ENCODE measurements at regions not wholly inside any gene's neighbourhood (a gene's known extent, or its start where the extent isn't known, plus 50 kb on each side); places are given as distances from the start of the nearest gene placed in this dataset.

GRCh38 chr2:7594211-7594610, 677.0 kb downstream of the RNF144A start:
- Mint-ChIP-seq H3K36me3 (ENCODE audit: low read depth) (peaks cover 4% of the 10 kb centered on the region), H3K27me3 (ENCODE audit: low read depth) (no peaks in the 10 kb centered on the region), H3K4me3 (no peak overlapping the region), H3K4me1 (ENCODE audit: low read depth) (peaks cover 28% of the 10 kb centered on the region), H3K9me3 (no peaks in the 10 kb centered on the region), H3K27ac (peak overlapping the region; percentile 68)

GRCh38 chr2:7595206-7595605, 678.0 kb downstream of the RNF144A start:
- Mint-ChIP-seq H3K27ac (no peak overlapping the region), H3K4me3 (no peak overlapping the region), H3K27me3 (ENCODE audit: low read depth) (no peaks in the 10 kb centered on the region), H3K9me3 (peaks cover 5% of the 10 kb centered on the region), H3K4me1 (ENCODE audit: low read depth) (peaks cover 30% of the 10 kb centered on the region), H3K36me3 (ENCODE audit: low read depth) (peaks cover 8% of the 10 kb centered on the region)

GRCh38 chr2:7598402-7598801, 681.2 kb downstream of the RNF144A start:
- H3K27ac Mint-ChIP-seq: no peak overlapping the region
- H3K27me3 Mint-ChIP-seq (ENCODE audit: low read depth): no peaks in the 10 kb centered on the region
- peaks cover 12% of the 10 kb centered on the region for H3K9me3 Mint-ChIP-seq
- H3K4me3 Mint-ChIP-seq: no peak overlapping the region
- peaks cover 23% of the 10 kb centered on the region for H3K4me1 Mint-ChIP-seq (ENCODE audit: low read depth)
- H3K36me3 Mint-ChIP-seq (ENCODE audit: low read depth): peaks cover 10% of the 10 kb centered on the region

DNA sequence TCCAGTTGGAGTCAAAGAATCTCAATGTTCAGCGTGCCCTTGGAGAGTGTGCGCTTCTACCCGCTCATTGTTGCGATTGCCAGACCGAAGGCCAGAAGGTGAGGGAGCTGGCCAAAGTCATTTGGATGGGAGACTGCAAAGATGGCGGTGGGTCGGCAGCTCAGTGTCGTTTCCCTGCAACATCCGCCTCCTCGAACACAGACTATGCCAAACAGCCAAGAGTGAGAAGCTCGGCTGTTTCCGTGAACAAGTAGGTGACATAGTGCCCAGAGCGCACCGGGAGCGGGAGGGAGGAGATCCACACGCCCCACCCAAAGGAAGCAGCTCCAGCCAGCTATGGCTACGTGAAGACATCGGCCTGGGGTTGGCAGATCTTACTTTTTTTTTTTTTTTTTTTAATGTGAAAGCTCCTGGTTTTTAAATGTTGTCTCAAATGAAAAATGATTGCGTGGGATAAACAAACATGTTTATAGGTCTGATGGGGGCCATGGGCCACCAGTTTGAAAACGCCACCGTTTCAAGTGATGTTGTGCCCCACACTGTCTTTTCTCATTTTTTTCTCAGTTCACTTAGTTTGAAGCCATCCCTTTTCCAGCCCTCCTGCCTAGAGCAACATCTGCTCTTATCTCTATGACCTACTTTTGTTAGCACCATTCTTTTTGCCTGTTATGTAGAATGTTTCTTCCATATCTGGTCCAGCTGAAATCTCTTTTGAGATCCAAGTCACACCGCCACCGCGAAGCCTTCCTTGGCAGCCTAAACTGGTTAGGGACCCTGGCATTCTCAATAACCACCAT, 682.4 kb downstream of the RNF144A start:
- no peak overlapping the region for H3K4me3 Mint-ChIP-seq
- H3K27ac Mint-ChIP-seq: no peak overlapping the region
- H3K9me3 Mint-ChIP-seq: peaks cover 12% of the 10 kb centered on the region
- H3K36me3 Mint-ChIP-seq (ENCODE audit: low read depth): peaks cover 10% of the 10 kb centered on the region
- H3K4me1 Mint-ChIP-seq (ENCODE audit: low read depth): peaks cover 21% of the 10 kb centered on the region
- H3K27me3 Mint-ChIP-seq (ENCODE audit: low read depth): no peaks in the 10 kb centered on the region

DNA sequence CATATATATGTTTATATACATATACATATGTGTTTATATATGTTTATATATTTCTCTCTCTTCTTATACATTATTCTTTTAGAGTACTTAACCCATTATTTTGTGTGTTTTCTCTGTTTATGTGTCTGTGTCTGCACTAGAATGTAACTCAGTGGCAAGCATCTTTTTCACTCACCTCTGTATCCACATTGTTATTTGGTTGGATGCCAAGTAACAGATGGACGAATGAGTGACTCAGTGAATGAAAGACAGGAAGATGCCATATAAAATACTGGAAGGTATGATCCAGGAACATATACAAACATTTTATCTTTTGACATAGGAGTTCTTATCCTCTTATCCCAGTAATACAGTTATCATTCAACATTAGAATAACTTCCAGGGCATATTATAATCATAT, 684.8 kb downstream of the RNF144A start:
- peaks cover 24% of the 10 kb centered on the region for H3K4me1 Mint-ChIP-seq (ENCODE audit: low read depth)
- no peak overlapping the region for H3K27ac Mint-ChIP-seq
- H3K4me3 Mint-ChIP-seq: no peak overlapping the region
- H3K36me3 Mint-ChIP-seq (ENCODE audit: low read depth): peaks cover 7% of the 10 kb centered on the region
- peaks cover 12% of the 10 kb centered on the region for H3K9me3 Mint-ChIP-seq
- no peaks in the 10 kb centered on the region for H3K27me3 Mint-ChIP-seq (ENCODE audit: low read depth)

DNA sequence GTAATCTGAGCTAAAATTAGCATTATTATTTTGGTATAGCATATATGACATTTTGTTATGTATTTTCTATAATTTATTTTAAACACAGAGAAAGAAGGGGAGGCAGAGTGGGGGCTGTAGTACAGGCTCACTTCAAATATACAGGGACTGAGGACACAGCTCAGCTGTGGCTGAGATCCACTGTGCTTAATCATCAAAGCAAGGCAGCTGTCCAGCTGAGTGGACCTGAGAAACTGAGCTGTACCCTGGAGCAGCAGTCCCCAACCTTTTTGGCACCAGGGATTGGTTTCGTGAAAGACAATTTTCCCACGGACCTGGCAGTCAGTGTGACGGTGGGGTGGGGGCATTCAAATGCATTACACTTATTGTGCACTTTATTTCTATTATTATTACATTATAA, 687.2 kb downstream of the RNF144A start:
- Mint-ChIP-seq H3K36me3 (ENCODE audit: low read depth) (peaks cover 6% of the 10 kb centered on the region), H3K27me3 (ENCODE audit: low read depth) (no peaks in the 10 kb centered on the region), H3K4me3 (no peak overlapping the region), H3K4me1 (ENCODE audit: low read depth) (peaks cover 22% of the 10 kb centered on the region), H3K9me3 (peaks cover 15% of the 10 kb centered on the region), H3K27ac (no peak overlapping the region)

DNA sequence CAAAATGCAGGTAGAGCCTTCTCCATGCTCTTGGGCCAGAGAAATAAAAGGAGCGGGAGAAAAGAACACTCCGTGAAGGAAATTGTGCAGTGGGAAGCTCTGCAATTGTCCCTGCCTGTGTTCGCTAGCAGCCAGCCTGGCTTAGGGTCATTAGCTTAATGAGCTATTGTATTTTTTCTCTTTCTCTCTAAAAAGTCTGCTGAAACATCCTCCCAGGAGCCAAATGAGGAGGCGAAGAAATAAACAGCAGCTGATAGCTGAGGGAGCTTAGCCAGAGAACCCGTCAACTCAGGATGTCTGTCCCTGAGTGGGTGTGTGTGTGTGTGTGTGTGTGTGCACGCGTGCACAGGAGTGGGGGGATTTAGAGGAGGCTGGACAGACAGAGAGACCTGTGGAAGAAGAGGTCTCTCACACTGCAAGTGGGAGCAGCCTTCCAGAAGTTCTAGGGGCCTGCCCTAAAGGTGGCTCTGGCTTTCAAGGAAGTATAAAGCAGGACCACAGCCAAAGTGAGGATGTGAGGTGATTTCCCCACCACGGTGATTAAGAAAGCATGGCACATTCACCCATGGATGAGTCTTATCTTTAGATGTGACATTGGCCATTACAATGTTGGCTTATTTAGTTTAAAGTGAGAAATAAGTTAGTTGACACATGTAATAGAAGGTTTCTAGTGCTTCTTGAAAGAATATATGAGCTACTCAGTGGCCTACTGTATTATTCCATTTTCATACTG, 690.4 kb downstream of the RNF144A start:
- H3K4me1 Mint-ChIP-seq (ENCODE audit: low read depth): peaks cover 42% of the 10 kb centered on the region
- peaks cover 2% of the 10 kb centered on the region for H3K36me3 Mint-ChIP-seq (ENCODE audit: low read depth)
- no peak overlapping the region for H3K4me3 Mint-ChIP-seq
- peak overlapping the region; percentile 37 for H3K27ac Mint-ChIP-seq
- H3K27me3 Mint-ChIP-seq (ENCODE audit: low read depth): no peaks in the 10 kb centered on the region
- H3K9me3 Mint-ChIP-seq: peaks cover 3% of the 10 kb centered on the region

DNA sequence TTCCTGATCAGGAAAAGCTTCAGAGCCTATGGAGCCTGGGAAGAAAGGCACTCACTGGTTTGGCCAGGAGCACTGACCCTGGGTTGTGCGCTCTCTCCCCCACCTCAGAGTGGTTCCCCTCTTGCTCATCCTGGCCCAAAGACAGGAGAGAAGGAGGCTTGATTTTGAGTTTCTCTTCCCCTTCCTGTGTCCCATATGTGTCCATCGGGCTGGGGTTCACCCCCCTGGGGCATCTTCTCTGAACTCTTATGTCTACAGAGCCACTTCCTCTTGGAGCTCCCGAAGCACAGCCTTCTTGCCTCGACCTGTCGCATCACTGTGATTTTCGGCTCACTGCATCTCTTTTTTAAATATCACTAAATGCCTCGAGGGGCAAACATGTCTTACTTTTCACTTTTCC, 692.3 kb downstream of the RNF144A start:
- Mint-ChIP-seq H3K4me1 (ENCODE audit: low read depth) (peaks cover 42% of the 10 kb centered on the region), H3K27ac (peak overlapping the region; percentile 73), H3K36me3 (ENCODE audit: low read depth) (peaks cover 2% of the 10 kb centered on the region), H3K9me3 (peaks cover 3% of the 10 kb centered on the region), H3K4me3 (peak overlapping the region; percentile 57), H3K27me3 (ENCODE audit: low read depth) (no peaks in the 10 kb centered on the region)

DNA sequence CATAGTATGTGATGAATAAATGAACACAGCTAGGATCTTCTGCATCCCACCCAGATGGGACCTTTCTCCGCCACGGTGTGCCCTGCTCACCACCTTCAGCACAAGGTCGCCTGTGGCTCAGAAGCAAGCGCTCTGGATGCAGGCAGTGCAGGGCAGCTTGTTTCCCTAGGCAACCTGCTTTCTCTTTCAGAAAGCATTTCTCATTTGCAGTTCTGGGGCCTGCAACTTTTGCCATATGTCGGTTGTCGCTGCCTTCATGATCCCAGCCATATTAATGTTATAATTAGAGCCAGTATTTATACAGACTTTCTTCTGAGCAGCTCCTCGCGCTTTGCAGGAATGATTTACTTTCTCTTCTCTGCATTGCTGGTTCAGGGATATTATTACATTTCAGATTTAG, 692.8 kb downstream of the RNF144A start:
- peaks cover 2% of the 10 kb centered on the region for H3K36me3 Mint-ChIP-seq (ENCODE audit: low read depth)
- H3K9me3 Mint-ChIP-seq: peaks cover 3% of the 10 kb centered on the region
- H3K27ac Mint-ChIP-seq: peak overlapping the region; percentile 73
- H3K4me1 Mint-ChIP-seq (ENCODE audit: low read depth): peaks cover 42% of the 10 kb centered on the region
- H3K4me3 Mint-ChIP-seq: peak overlapping the region; percentile 57
- H3K27me3 Mint-ChIP-seq (ENCODE audit: low read depth): no peaks in the 10 kb centered on the region

- H3K36me3 Mint-ChIP-seq (ENCODE audit: low read depth): peaks cover 2% of the 10 kb centered on the region
- H3K27ac Mint-ChIP-seq: peak overlapping the region; percentile 71
- H3K4me1 Mint-ChIP-seq (ENCODE audit: low read depth): peaks cover 42% of the 10 kb centered on the region
- peaks cover 3% of the 10 kb centered on the region for H3K9me3 Mint-ChIP-seq
- H3K27me3 Mint-ChIP-seq (ENCODE audit: low read depth): no peaks in the 10 kb centered on the region
- peak overlapping the region; percentile 22 for H3K4me3 Mint-ChIP-seq
Observed at GRCh38 chr2:7611750-7612149, 694.5 kb downstream of the RNF144A start.

GRCh38 chr2:7612969-7613368, 695.8 kb downstream of the RNF144A start:
- Mint-ChIP-seq H3K36me3 (ENCODE audit: low read depth) (peaks cover 2% of the 10 kb centered on the region), H3K27me3 (ENCODE audit: low read depth) (no peaks in the 10 kb centered on the region), H3K9me3 (peaks cover 2% of the 10 kb centered on the region), H3K27ac (no peak overlapping the region), H3K4me1 (ENCODE audit: low read depth) (peaks cover 31% of the 10 kb centered on the region), H3K4me3 (no peak overlapping the region)

GRCh38 chr2:7613831-7614230, 696.6 kb downstream of the RNF144A start:
- Mint-ChIP-seq H3K27ac (peak overlapping the region; percentile 8), H3K27me3 (ENCODE audit: low read depth) (no peaks in the 10 kb centered on the region), H3K36me3 (ENCODE audit: low read depth) (peaks cover 2% of the 10 kb centered on the region), H3K4me1 (ENCODE audit: low read depth) (peaks cover 26% of the 10 kb centered on the region), H3K4me3 (no peak overlapping the region), H3K9me3 (no peaks in the 10 kb centered on the region)

DNA sequence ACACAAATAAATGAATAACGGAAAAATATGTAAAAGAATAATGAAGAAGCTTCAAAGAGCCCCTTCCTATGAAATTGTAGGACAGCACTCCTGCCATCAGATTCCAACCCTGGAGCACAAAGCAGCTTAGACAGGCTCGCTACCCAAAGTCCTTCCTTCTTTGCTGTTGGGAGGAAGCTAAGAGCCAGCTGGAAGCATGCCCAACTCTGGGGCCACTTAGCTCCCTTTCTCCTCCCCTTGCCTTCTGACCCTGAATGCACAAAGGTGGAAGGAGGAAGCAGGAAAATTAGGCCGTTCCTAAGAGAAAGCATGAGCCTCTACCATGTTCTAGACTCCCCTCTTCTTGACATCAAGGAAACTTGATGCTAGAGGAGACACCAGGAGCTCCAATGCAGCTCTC, 700.8 kb downstream of the RNF144A start:
- H3K4me3 Mint-ChIP-seq: no peak overlapping the region
- H3K27ac Mint-ChIP-seq: no peak overlapping the region
- H3K4me1 Mint-ChIP-seq (ENCODE audit: low read depth): peaks cover 9% of the 10 kb centered on the region
- H3K27me3 Mint-ChIP-seq (ENCODE audit: low read depth): no peaks in the 10 kb centered on the region
- peaks cover 4% of the 10 kb centered on the region for H3K36me3 Mint-ChIP-seq (ENCODE audit: low read depth)
- H3K9me3 Mint-ChIP-seq: peaks cover 12% of the 10 kb centered on the region

DNA sequence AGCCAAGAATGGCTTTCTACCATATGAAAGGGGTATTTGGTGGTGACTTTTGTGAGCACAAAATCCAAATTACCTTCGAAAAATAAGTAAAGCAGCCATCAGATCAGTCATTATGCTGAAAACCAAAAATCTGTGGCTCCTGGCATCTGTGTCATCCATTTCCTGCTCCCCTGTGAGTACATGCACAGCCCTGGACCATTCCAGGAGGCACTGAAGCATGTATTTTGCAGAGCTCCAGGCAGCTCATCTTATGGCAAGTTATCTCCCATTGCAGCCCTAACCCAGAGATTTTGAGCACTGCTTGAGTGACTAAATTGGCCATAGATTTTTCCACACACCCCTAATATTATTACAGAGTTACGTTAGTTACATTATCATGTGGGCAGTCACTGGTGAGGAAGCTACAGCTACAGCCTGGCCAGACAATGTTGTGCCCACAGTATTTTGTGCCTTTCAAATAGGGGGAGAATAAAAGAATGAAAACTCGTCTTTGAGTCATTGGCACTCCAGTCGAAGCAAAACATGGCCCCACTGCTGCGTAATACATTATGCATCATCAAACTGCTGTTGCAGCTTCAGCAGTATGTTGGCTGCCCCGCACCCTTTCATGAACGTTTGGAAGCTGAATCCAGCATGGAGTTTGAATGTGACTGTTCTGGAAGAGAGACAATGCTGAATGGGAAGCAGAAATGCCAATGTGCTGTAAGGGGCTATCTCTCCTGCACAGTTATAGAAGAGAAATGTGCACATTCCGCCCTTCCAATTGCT, 702.2 kb downstream of the RNF144A start:
- Mint-ChIP-seq H3K9me3 (peaks cover 12% of the 10 kb centered on the region), H3K36me3 (ENCODE audit: low read depth) (peaks cover 4% of the 10 kb centered on the region), H3K4me3 (no peak overlapping the region), H3K27me3 (ENCODE audit: low read depth) (no peaks in the 10 kb centered on the region), H3K4me1 (ENCODE audit: low read depth) (peaks cover 9% of the 10 kb centered on the region), H3K27ac (no peak overlapping the region)
